ENCODE measurements at regions not wholly inside any gene's neighbourhood (a gene's known extent, or its start where the extent isn't known, plus 50 kb on each side); places are given as distances from the start of the nearest gene placed in this dataset.

GRCh38 chr12:68429696-68430095 lies 97.5 kb upstream of the MDM1 start:
- no peaks in the 10 kb centered on the region for H3K27me3 ChIP-seq (ENCODE audit: insufficient read depth)
- no peak overlapping the region for H3K9ac ChIP-seq
- no peaks in the 10 kb centered on the region for H3K79me2 ChIP-seq (ENCODE audit: insufficient read depth)
- 87% methylated on average over 4 of the region's 4 CpGs for WGBS (ENCODE audit: low lambda C conversion rate)
- H3K4me1 ChIP-seq (ENCODE audit: control insufficient read depth in 1 of 2, insufficient read depth in 2 of 2, low read depth in 1 of 2, low read length in 1 of 2): peaks cover 0 to 11% of the 10 kb centered on the region in 2 experiments; a peak in 1 of 4 replicates
- CTCF ChIA-PET: interaction anchor here (1.3 kb wide), 1 partner anchor 8 kb away, joined by 3 read pairs; no protein-coding TSS in a partner anchor
- H3K4me2 ChIP-seq: no peak overlapping the region
- H4K20me1 ChIP-seq (ENCODE audit: insufficient read depth): no peaks in the 10 kb centered on the region
- no peaks in the 10 kb centered on the region for H3K9me2 ChIP-seq
- no peak for DNase-seq
- H3K27ac ChIP-seq (ENCODE audit: low read depth in 2 of 2, low read length in 1 of 2): no peak overlapping the region; a peak in 1 of 4 replicates
- H3K4me3 ChIP-seq (ENCODE audit: low read depth in 2 of 2, low read length in 1 of 2): no peak overlapping the region
- no peaks in the 10 kb centered on the region for H3K9me3 ChIP-seq
- POLR2A ChIA-PET: no interaction called here
- no peaks in the 10 kb centered on the region for H3F3A ChIP-seq (replicated peaks; ENCODE audit: insufficient read depth)
- H3K36me3 ChIP-seq (replicated peaks in 1 of 2; ENCODE audit: control insufficient read depth in 1 of 2, insufficient read depth in 2 of 2, low read length in 1 of 2): no peaks in the 10 kb centered on the region
- peak overlapping the region; percentile 32; the same call in 1 of the 2 replicates for H2AFZ ChIP-seq (ENCODE audit: low read depth)
- TF ChIP-seq CTCF (IDR thresholded peaks at IDR 0.05): no peak
- no peak for TF ChIP-seq SIN3A (IDR thresholded peaks at IDR 0.05; ENCODE audit: borderline replicate concordance, low read depth, low read length)
- TF ChIP-seq FOSL2 (IDR thresholded peaks at IDR 0.05; ENCODE audit: borderline replicate concordance, low read depth): no peak
- no peak for TF ChIP-seq GATA2 (CRISPR knock-in tag; IDR thresholded peaks at IDR 0.05)
- TF ChIP-seq RFX5 (IDR thresholded peaks at IDR 0.05; ENCODE audit: low read length): no peak
- no peak for TF ChIP-seq YY1 (IDR thresholded peaks at IDR 0.05; ENCODE audit: low read depth)
- TF ChIP-seq POLR2AphosphoS5 (IDR thresholded peaks at IDR 0.05; ENCODE audit: low read depth, low read length): no peak
- TF ChIP-seq RCOR1 (IDR thresholded peaks at IDR 0.05; ENCODE audit: low read length): no peak
- no peak for TF ChIP-seq ELF1 (IDR thresholded peaks at IDR 0.05)
- no peak for TF ChIP-seq EP300 (IDR thresholded peaks at IDR 0.05; ENCODE audit: borderline replicate concordance in 1 of 2, low read depth in 1 of 2, low read length in 1 of 2)
- TF ChIP-seq SMC3 (IDR thresholded peaks at IDR 0.05; ENCODE audit: low read depth, low read length): no peak
- no peak for TF ChIP-seq RAD21 (IDR thresholded peaks at IDR 0.05; ENCODE audit: low read length)
- TF ChIP-seq ZBTB33 (IDR thresholded peaks at IDR 0.05; ENCODE audit: borderline replicate concordance, low read depth): no peak
- TF ChIP-seq REST (IDR thresholded peaks at IDR 0.05; ENCODE audit: low read depth, low read length): no peak
- no peak for TF ChIP-seq JUND (IDR thresholded peaks at IDR 0.05)
- TF ChIP-seq MAX (IDR thresholded peaks at IDR 0.05; ENCODE audit: low read depth): no peak
- no peak for TF ChIP-seq MEF2A (IDR thresholded peaks at IDR 0.05; ENCODE audit: borderline replicate concordance, low read depth)
- no peak for TF ChIP-seq PBX3 (IDR thresholded peaks at IDR 0.05)
